Fibroblast of pulmonary artery (primary cell): ENCODE measurements at regions not wholly inside any gene's neighbourhood (a gene's known extent, or its start where the extent isn't known, plus 50 kb on each side); places are given as distances from the start of the nearest gene placed in this dataset.

ENCODE experiments used
- DNase-seq: peaks from one replicate; pipeline ENCODE4 v3.0.0-alpha.2; 2010; ENCODE audit warnings: low read depth
- H3K4me3 ChIP-seq: replicated peaks from 2 replicates; pipeline ENCODE4 v1.5.1; 2011; ENCODE audit warnings: low read depth, mild to moderate bottlenecking, control low read depth, low read length, moderate library complexity
- TF ChIP-seq, protein P1 (sequence below): IDR thresholded peaks from 2 replicates; pipeline ENCODE4 v1.5.1; 2011; ENCODE audit warnings: mild to moderate bottlenecking, control low read depth, low read length, inconsistent platforms; ENCODE audit errors: missing control alignments

DNA sequence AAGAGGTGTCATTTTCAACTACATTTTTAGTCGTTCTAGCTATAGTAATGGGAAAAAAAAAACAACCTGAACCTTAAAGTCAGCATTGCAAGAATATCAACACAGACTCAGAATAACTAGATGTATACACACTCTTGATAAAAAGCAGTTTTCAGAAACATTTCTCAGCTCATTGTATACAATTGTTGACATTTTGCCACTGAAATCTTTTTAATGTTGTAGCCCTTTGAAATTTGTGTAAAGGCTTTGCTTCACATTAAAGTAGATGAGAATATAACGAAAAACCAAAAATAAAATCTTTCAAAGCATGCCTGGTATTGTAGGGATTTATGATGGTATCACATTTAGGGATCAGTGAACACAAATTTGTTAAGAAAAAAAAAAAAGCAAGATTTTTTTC lies 87.2 kb upstream of the SLC10A2 start:
- H3K4me3 ChIP-seq = no peak overlapping the region
- TF ChIP-seq, protein P1, sequence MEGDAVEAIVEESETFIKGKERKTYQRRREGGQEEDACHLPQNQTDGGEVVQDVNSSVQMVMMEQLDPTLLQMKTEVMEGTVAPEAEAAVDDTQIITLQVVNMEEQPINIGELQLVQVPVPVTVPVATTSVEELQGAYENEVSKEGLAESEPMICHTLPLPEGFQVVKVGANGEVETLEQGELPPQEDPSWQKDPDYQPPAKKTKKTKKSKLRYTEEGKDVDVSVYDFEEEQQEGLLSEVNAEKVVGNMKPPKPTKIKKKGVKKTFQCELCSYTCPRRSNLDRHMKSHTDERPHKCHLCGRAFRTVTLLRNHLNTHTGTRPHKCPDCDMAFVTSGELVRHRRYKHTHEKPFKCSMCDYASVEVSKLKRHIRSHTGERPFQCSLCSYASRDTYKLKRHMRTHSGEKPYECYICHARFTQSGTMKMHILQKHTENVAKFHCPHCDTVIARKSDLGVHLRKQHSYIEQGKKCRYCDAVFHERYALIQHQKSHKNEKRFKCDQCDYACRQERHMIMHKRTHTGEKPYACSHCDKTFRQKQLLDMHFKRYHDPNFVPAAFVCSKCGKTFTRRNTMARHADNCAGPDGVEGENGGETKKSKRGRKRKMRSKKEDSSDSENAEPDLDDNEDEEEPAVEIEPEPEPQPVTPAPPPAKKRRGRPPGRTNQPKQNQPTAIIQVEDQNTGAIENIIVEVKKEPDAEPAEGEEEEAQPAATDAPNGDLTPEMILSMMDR = no peak
- no peak for DNase-seq

DNA sequence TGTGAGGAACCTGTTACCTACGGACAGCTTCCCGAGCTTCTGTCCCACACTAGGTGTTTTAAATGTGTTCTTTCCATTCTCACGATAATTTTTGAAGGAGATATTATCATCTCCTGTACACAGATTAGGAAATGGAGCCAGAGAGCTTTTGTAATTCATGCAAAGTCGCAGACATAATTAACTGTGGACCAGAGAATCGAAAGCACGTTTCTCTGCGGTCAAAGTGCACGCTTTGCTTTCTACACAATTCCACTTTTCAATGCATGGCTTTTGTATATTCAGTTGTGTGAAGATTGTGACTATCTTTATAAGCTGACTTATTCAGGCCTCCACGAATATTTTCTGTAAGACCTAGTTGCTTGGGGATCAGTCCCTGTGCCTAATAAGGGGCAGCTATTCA lies 81.7 kb upstream of the SLC10A2 start:
- TF ChIP-seq, protein P1 = no peak
- H3K4me3 ChIP-seq = no peak overlapping the region

DNA sequence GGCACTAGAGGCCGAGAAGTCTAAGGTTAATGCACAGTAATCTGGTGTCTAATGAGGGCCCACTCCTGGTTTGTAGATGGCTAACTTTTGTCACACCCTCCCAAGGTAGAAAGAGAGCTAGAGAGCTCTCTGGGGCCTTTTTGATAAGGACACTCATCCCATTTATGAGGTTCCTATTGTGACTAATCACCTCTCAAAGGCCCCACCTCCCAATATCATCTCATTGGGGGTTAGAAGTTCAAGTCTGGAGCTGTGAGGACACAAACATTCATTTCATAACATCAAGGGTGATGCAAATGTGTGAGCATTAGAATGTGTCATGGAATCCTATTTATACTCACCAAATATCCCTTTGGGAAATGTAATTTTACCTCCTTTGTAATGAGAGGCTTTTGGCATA lies 79.2 kb upstream of the SLC10A2 start:
- DNase-seq = no peak
- TF ChIP-seq, protein P1 = no peak
- H3K4me3 ChIP-seq = no peak overlapping the region

More for the DNA sequence above, 81.7 kb upstream of the SLC10A2 start:
- no peak for DNase-seq

DNA sequence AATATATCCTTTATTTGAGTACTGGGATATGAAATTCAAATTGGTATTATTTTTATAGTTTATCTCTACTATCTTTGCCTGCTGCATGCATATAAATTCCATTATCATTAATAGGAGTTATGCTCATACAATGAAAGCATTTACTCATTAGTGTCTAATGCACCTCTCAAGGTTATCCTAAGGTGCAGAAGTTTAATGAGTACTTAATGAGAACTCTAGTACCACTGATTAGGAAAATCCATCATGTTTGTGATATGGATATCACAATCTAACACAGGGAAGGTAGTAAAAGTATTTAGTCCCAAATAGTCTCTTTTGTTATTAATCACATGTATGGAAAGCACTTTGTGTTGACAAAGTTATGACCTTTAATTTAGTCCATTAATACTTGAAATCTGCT lies 77.2 kb upstream of the SLC10A2 start:
- no peak for DNase-seq
- H3K4me3 ChIP-seq = no peak overlapping the region
- TF ChIP-seq, protein P1 = no peak

DNA sequence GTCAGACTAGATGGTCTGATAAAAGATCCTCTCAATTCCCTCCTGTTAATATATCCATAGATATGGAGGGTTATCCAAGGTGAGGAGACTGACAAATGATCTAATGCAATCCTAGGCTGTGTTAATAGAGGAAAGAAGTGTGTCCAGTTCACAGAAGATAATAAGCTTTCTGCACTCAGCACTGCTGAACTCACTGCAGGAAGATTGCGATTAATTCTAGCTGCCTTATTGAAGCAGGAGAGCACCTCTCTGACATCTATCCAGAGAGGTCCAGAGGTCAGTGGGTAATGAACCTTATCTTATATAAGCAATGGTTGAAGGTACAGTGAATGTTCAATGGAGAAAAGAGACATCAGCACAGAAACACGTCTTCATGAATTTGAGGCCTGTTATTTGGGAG lies 75.9 kb upstream of the SLC10A2 start:
- no peak overlapping the region for H3K4me3 ChIP-seq
- DNase-seq = no peak
- TF ChIP-seq, protein P1 = no peak

DNA sequence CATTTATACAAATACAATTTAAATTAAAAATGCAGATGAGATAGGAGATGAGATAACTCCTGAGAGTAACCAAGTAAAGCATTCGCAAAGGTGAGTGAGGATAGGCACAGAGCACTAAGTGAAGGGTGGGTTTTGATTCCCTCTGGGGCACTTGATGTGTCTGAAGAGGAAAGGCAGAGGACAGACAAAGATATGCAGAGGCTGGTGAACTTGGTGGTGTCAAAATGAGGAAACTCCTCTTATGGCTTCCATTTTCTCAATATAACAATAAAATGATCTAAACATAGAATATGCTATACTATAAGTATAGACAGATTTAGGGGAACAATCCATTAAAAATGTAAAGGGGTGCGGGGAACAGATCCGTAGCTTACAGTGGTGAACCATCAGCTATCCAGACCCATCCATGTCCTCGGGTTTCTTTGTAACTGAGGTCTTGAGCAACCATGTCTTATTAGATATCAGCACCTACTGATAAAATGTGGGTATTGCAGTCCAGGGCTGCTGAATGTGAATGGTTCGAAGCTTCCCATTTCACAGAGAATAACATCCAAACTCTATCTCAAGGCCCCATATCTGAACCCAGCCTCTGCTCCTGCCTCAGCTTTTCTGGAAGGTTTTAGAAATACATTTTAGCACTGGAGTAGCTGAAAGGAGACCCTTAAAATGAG lies 73.9 kb upstream of the SLC10A2 start:
- peak; percentile 11 for DNase-seq
- TF ChIP-seq, protein P1 = peak; percentile 22
- no peak overlapping the region for H3K4me3 ChIP-seq

DNA sequence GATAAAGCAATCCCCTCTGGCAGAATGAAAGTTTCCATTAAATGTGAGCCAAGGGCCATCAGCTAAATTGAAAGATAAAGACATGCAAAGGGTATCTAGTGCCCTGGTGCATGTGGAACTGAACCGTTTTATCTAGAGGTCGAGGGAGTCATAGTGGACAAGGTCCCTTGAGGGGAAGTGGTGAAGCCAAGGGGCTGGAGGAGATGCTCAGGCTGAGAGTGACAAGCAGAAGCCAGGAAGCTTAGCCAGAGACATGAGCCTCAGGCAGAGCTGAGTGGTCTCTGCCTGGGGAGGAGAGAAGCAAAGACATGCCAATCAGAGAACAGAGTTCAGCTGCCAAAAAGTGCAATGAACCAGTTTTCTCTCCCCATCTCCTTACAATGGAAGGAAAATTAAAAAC lies 68.1 kb upstream of the SLC10A2 start:
- TF ChIP-seq, protein P1 = no peak
- no peak overlapping the region for H3K4me3 ChIP-seq
- no peak for DNase-seq
